Renal cortex interstitium (tissue), 11 donors: ENCODE measurements at regions not wholly inside any gene's neighbourhood (a gene's known extent, or its start where the extent isn't known, plus 50 kb on each side); places are given as distances from the start of the nearest gene placed in this dataset.

Experiments
- DNase-seq, 11 donors: peaks; one replicate each; pipeline ENCODE4 v3.0.0-alpha.2; 2013; ENCODE audit warnings: low read depth in 9 of 11, low spot score in 4 of 11; ENCODE audit errors: extremely low read depth in 1 of 11

- no peak for DNase-seq
These were observed 845.8 kb downstream of the PDHA2 start for GRCh38 chr4:96685691-96686090.

GRCh38 chr4:96691521-96691920, 851.6 kb downstream of the PDHA2 start:
- DNase-seq, result no peak

GRCh38 chr4:96698831-96699230, 858.9 kb downstream of the PDHA2 start:
- no peak for DNase-seq

- DNase-seq, result no peak
These were observed 863.4 kb downstream of the PDHA2 start for GRCh38 chr4:96703265-96703664.

GRCh38 chr4:96708766-96709165, 868.9 kb downstream of the PDHA2 start:
- DNase-seq, result no peak

GRCh38 chr4:96713271-96713850, 873.5 kb downstream of the PDHA2 start:
- no peak for DNase-seq

- DNase-seq, result no peak
These were observed 889.7 kb downstream of the PDHA2 start for GRCh38 chr4:96729641-96730040.

GRCh38 chr4:96730432-96730831, 890.5 kb downstream of the PDHA2 start:
- DNase-seq, result no peak

GRCh38 chr4:96736352-96736889, 896.5 kb downstream of the PDHA2 start:
- DNase-seq, result no peak

GRCh38 chr4:96739101-96739500, 899.2 kb downstream of the PDHA2 start:
- DNase-seq, result no peak

GRCh38 chr4:96742332-96743014, 902.6 kb downstream of the PDHA2 start:
- no peak for DNase-seq

- DNase-seq, result no peak
These were observed 904.8 kb downstream of the PDHA2 start for GRCh38 chr4:96744676-96745075.

GRCh38 chr4:96753216-96753615, 913.3 kb downstream of the PDHA2 start:
- no peak for DNase-seq

- no peak for DNase-seq
These were observed 915.9 kb downstream of the PDHA2 start for GRCh38 chr4:96755569-96756484.

GRCh38 chr4:96756584-96756983, 916.7 kb downstream of the PDHA2 start:
- DNase-seq, result no peak

GRCh38 chr4:96763546-96763945, 923.7 kb downstream of the PDHA2 start:
- no peak for DNase-seq

- DNase-seq, result no peak
These were observed 926.5 kb downstream of the PDHA2 start for GRCh38 chr4:96766359-96766758.

- DNase-seq, result no peak
These were observed 928.1 kb downstream of the PDHA2 start for GRCh38 chr4:96767815-96768480.

GRCh38 chr4:96775501-96775900, 935.6 kb downstream of the PDHA2 start:
- DNase-seq, result no peak
